ENCODE measurements at regions not wholly inside any gene's neighbourhood (a gene's known extent, or its start where the extent isn't known, plus 50 kb on each side); places are given as distances from the start of the nearest gene placed in this dataset.

DNA sequence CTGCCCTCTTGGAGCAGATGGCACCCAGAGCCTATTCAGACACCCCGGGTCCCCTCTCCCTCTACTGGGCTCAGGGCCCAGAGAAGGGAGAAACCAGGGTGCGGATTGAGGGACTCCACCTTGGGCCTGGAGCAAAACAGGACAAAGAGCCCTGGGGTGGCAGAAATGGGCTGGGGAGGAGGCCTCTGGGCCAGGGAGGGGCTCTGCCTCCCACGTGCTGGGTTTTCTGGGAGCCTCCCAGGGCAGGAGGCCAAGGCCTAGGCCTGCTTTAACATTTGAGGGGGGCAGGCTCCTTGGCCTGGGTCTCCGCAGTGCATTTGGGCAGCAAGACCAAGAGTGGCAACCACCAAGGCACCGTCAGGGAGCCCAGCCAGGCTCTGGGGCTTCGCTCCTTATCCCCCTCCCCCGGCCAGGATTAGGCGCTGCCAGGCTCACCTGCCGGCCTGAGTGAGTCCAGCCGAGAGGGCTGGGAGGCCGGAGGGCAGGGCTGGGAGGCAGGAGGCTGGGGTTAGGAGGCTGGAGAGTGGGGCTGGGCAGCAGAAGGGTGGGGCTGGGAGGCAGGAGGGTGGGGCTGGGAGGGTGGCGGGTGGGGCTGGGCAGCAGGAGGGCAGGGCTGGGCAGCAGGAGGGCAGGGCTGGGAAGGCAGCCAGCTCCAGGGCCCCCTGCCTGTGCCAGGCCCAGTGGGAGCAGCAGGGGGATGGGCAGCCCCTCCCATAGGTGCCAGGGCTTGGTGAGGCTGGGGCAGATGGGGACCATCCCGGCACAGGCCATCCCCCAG is 101.8 kb upstream of the EIF5 start:
- Histone ChIP-seq H3K36me3 (ENCODE audit: control insufficient read depth, insufficient read depth, low read length) (no peaks in the 10 kb centered on the region), H3K4me2 (ENCODE audit: low read depth, low read length) (no peak overlapping the region), H2AK5ac (ENCODE audit: low read depth, low read length) (no peak overlapping the region), H3K18ac (ENCODE audit: low read depth, low read length) (no peak overlapping the region), H3K14ac (replicated peaks; ENCODE audit: low read depth, low read length) (no peak overlapping the region), H3K23ac (ENCODE audit: low read depth, low read length) (no peak overlapping the region), H3K56ac (ENCODE audit: extremely low read depth, insufficient read depth, low read length) (no peak overlapping the region), H3K9me1 (ENCODE audit: insufficient read depth, low read length) (no peaks in the 10 kb centered on the region), H4K20me1 (ENCODE audit: insufficient read depth, low read length) (no peaks in the 10 kb centered on the region), H3K4me1 (ENCODE audit: control insufficient read depth, insufficient read depth, low read length) (no peaks in the 10 kb centered on the region), H4K5ac (ENCODE audit: low read depth, low read length) (no peak overlapping the region), H2BK5ac (ENCODE audit: low read depth, low read length, poor library complexity, severe bottlenecking) (no peak overlapping the region), H3K27me3 (ENCODE audit: control insufficient read depth, insufficient read depth, low read length) (peaks cover 15% of the 10 kb centered on the region), H2BK15ac (ENCODE audit: low read depth, low read length) (no peak overlapping the region), H2BK120ac (ENCODE audit: low read depth, low read length) (no peak overlapping the region), H3K4ac (ENCODE audit: low read depth, low read length) (no peak overlapping the region), H3K4me3 (ENCODE audit: insufficient read depth, low read depth, low read length) (no peak overlapping the region), H3K9me3 (ENCODE audit: control insufficient read depth, insufficient read depth, low read length) (no peaks in the 10 kb centered on the region), H3K27ac (ENCODE audit: insufficient read depth, low read length) (no peak overlapping the region), H3K9ac (ENCODE audit: low read depth, low read length) (no peak overlapping the region), H2AK9ac (replicated peaks; ENCODE audit: low read depth, low read length, poor library complexity) (no peak overlapping the region), H3K79me1 (ENCODE audit: low read depth in 1 of 2, low read length in 2 of 2) (no peaks in the 10 kb centered on the region), H4K8ac (ENCODE audit: low read depth in 2 of 2, low read length in 2 of 2) (no peak overlapping the region), H2AFZ (replicated peaks; ENCODE audit: low read length, poor library complexity) (no peak overlapping the region), H4K91ac (ENCODE audit: insufficient read depth, low read depth, low read length) (no peak overlapping the region), H2BK20ac (ENCODE audit: low read depth, low read length) (no peak overlapping the region)
- dilution Hi-C loops (cut with HindIII; ENCODE audit: low sequenced_read_pairs, unreplicated experiment) (no loop called here), in situ Hi-C loops (cut with MboI; ENCODE audit: low sequenced_read_pairs) (no loop called here), intact Hi-C loops (cut with micrococcal nuclease) (no loop called here)
- ChIA-PET CTCF (interaction anchor here (0.6 kb wide), 1 partner anchor 429 kb away, joined by 3 read pairs; no protein-coding TSS in a partner anchor), POLR2A (ENCODE audit: unreplicated experiment) (no interaction called here)
- ATAC-seq (ENCODE audit: low read depth) (no peak), DNase-seq (no peak)
- TF ChIP-seq BHLHE40 (IDR thresholded peaks at IDR 0.05; ENCODE audit: low read depth, low read length) (no peak), MAFK (IDR thresholded peaks at IDR 0.05; ENCODE audit: low read depth, low read length) (no peak), MXI1 (IDR thresholded peaks at IDR 0.05; ENCODE audit: borderline replicate concordance, low read depth, low read length) (no peak), RFX5 (IDR thresholded peaks at IDR 0.05; ENCODE audit: low read depth, low read length) (no peak), RAD21 (IDR thresholded peaks at IDR 0.05; ENCODE audit: low read length) (no peak), MAZ (IDR thresholded peaks at IDR 0.05; ENCODE audit: borderline replicate concordance, low read depth, low read length) (no peak), RCOR1 (IDR thresholded peaks at IDR 0.05; ENCODE audit: insufficient replicate concordance, low read length) (no peak), FOS (IDR thresholded peaks at IDR 0.05; ENCODE audit: low read depth, low read length) (no peak), SMC3 (IDR thresholded peaks at IDR 0.05; ENCODE audit: low read depth, low read length) (no peak), NFE2L2 (IDR thresholded peaks at IDR 0.05; ENCODE audit: low read depth, low read length) (no peak), POLR2A (IDR thresholded peaks at IDR 0.05; ENCODE audit: low read depth, low read length) (no peak), CHD1 (IDR thresholded peaks at IDR 0.05; ENCODE audit: low read depth, low read length) (no peak), CEBPB (IDR thresholded peaks at IDR 0.05; ENCODE audit: low read depth, low read length) (no peak)
- TF ChIP-seq, protein P1, sequence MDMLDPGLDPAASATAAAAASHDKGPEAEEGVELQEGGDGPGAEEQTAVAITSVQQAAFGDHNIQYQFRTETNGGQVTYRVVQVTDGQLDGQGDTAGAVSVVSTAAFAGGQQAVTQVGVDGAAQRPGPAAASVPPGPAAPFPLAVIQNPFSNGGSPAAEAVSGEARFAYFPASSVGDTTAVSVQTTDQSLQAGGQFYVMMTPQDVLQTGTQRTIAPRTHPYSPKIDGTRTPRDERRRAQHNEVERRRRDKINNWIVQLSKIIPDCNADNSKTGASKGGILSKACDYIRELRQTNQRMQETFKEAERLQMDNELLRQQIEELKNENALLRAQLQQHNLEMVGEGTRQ (IDR thresholded peaks at IDR 0.05; ENCODE audit: low read depth, low read length), result no peak
- TF ChIP-seq, protein P2, sequence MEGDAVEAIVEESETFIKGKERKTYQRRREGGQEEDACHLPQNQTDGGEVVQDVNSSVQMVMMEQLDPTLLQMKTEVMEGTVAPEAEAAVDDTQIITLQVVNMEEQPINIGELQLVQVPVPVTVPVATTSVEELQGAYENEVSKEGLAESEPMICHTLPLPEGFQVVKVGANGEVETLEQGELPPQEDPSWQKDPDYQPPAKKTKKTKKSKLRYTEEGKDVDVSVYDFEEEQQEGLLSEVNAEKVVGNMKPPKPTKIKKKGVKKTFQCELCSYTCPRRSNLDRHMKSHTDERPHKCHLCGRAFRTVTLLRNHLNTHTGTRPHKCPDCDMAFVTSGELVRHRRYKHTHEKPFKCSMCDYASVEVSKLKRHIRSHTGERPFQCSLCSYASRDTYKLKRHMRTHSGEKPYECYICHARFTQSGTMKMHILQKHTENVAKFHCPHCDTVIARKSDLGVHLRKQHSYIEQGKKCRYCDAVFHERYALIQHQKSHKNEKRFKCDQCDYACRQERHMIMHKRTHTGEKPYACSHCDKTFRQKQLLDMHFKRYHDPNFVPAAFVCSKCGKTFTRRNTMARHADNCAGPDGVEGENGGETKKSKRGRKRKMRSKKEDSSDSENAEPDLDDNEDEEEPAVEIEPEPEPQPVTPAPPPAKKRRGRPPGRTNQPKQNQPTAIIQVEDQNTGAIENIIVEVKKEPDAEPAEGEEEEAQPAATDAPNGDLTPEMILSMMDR (conservative IDR thresholded peaks at IDR 0.05; ENCODE audit: low read depth, low read length), result no peak
- TF ChIP-seq, protein P3, sequence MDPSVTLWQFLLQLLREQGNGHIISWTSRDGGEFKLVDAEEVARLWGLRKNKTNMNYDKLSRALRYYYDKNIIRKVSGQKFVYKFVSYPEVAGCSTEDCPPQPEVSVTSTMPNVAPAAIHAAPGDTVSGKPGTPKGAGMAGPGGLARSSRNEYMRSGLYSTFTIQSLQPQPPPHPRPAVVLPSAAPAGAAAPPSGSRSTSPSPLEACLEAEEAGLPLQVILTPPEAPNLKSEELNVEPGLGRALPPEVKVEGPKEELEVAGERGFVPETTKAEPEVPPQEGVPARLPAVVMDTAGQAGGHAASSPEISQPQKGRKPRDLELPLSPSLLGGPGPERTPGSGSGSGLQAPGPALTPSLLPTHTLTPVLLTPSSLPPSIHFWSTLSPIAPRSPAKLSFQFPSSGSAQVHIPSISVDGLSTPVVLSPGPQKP (IDR thresholded peaks at IDR 0.05; ENCODE audit: borderline replicate concordance, low read depth, low read length), result no peak
- WGBS, 2 experiments (ENCODE audit: extremely low coverage in 2 of 2, insufficient read length in 1 of 2), result 92% methylated on average over 3 of the region's 13 CpGs; no CpG with 5 or more reads in 1 of the 2 experiments
- BruUV-seq (replicated peaks), result no TSS peak
